ENCODE measurements at regions not wholly inside any gene's neighbourhood (a gene's known extent, or its start where the extent isn't known, plus 50 kb on each side); places are given as distances from the start of the nearest gene placed in this dataset.

GRCh38 chr4:54898656-54899340 lies 226.6 kb downstream of the KDR start:
- WGBS: 59% methylated on average over 2 of the region's 2 CpGs
- H3K4me1 ChIP-seq (ENCODE audit: insufficient read depth): no peaks in the 10 kb centered on the region
- no peak overlapping the region for H3K4me3 ChIP-seq (ENCODE audit: low read depth, low read length)
- H3K27ac ChIP-seq (ENCODE audit: low read depth): no peak overlapping the region
- DNase-seq (ENCODE audit: extremely low spot score): no peak
- H3K36me3 ChIP-seq (ENCODE audit: insufficient read depth): no peaks in the 10 kb centered on the region

GRCh38 chr4:54898056-54898562 lies 227.3 kb downstream of the KDR start:
- Histone ChIP-seq H3K27ac (ENCODE audit: low read depth) (no peak overlapping the region), H3K4me1 (ENCODE audit: insufficient read depth) (no peaks in the 10 kb centered on the region), H3K36me3 (ENCODE audit: insufficient read depth) (no peaks in the 10 kb centered on the region), H3K4me3 (ENCODE audit: low read depth, low read length) (no peak overlapping the region)
- DNase-seq (ENCODE audit: extremely low spot score): no peak
- WGBS: 40% methylated on average over 1 of the region's 1 CpG

GRCh38 chr4:54897590-54897989 lies 227.8 kb downstream of the KDR start:
- H3K4me1 ChIP-seq (ENCODE audit: insufficient read depth): no peaks in the 10 kb centered on the region
- 91% methylated on average over 1 of the region's 1 CpG for WGBS
- H3K36me3 ChIP-seq (ENCODE audit: insufficient read depth): no peaks in the 10 kb centered on the region
- no peak overlapping the region for H3K4me3 ChIP-seq (ENCODE audit: low read depth, low read length)
- no peak for DNase-seq (ENCODE audit: extremely low spot score)
- H3K27ac ChIP-seq (ENCODE audit: low read depth): no peak overlapping the region

GRCh38 chr4:54882616-54883015 lies 224.9 kb downstream of the KIT start:
- no peaks in the 10 kb centered on the region for H3K36me3 ChIP-seq (ENCODE audit: insufficient read depth)
- DNase-seq (ENCODE audit: extremely low spot score): no peak
- 44% methylated on average over 2 of the region's 2 CpGs for WGBS
- H3K4me3 ChIP-seq (ENCODE audit: low read depth, low read length): no peak overlapping the region
- H3K27ac ChIP-seq (ENCODE audit: low read depth): no peak overlapping the region
- H3K4me1 ChIP-seq (ENCODE audit: insufficient read depth): no peaks in the 10 kb centered on the region

- Histone ChIP-seq H3K4me3 (ENCODE audit: low read depth, low read length) (no peak overlapping the region), H3K27ac (ENCODE audit: low read depth) (no peak overlapping the region), H3K4me1 (ENCODE audit: insufficient read depth) (no peaks in the 10 kb centered on the region), H3K36me3 (ENCODE audit: insufficient read depth) (no peaks in the 10 kb centered on the region)
- no peak for DNase-seq (ENCODE audit: extremely low spot score)
Observed at GRCh38 chr4:54879576-54879975, 221.8 kb downstream of the KIT start.

GRCh38 chr4:54877006-54877405 lies 219.2 kb downstream of the KIT start:
- H3K4me3 ChIP-seq (ENCODE audit: low read depth, low read length): no peak overlapping the region
- H3K4me1 ChIP-seq (ENCODE audit: insufficient read depth): no peaks in the 10 kb centered on the region
- H3K27ac ChIP-seq (ENCODE audit: low read depth): no peak overlapping the region
- H3K36me3 ChIP-seq (ENCODE audit: insufficient read depth): no peaks in the 10 kb centered on the region
- WGBS: over 99% methylated on average over 2 of the region's 2 CpGs
- DNase-seq (ENCODE audit: extremely low spot score): no peak

GRCh38 chr4:54872261-54872660 lies 214.5 kb downstream of the KIT start:
- Histone ChIP-seq H3K27ac (ENCODE audit: low read depth) (no peak overlapping the region), H3K36me3 (ENCODE audit: insufficient read depth) (no peaks in the 10 kb centered on the region), H3K4me1 (ENCODE audit: insufficient read depth) (no peaks in the 10 kb centered on the region), H3K4me3 (ENCODE audit: low read depth, low read length) (no peak overlapping the region)
- DNase-seq (ENCODE audit: extremely low spot score): no peak
- WGBS: 78% methylated on average over 3 of the region's 3 CpGs

GRCh38 chr4:54863571-54864255 lies 206.0 kb downstream of the KIT start:
- Histone ChIP-seq H3K4me1 (ENCODE audit: insufficient read depth) (no peaks in the 10 kb centered on the region), H3K36me3 (ENCODE audit: insufficient read depth) (no peaks in the 10 kb centered on the region), H3K4me3 (ENCODE audit: low read depth, low read length) (no peak overlapping the region), H3K27ac (ENCODE audit: low read depth) (no peak overlapping the region)
- no peak for DNase-seq (ENCODE audit: extremely low spot score)
- WGBS: 68% methylated on average over 3 of the region's 3 CpGs

GRCh38 chr4:54861201-54861600 lies 203.4 kb downstream of the KIT start:
- H3K36me3 ChIP-seq (ENCODE audit: insufficient read depth): no peaks in the 10 kb centered on the region
- WGBS: 82% methylated on average over 2 of the region's 2 CpGs
- H3K4me1 ChIP-seq (ENCODE audit: insufficient read depth): no peaks in the 10 kb centered on the region
- no peak overlapping the region for H3K27ac ChIP-seq (ENCODE audit: low read depth)
- no peak overlapping the region for H3K4me3 ChIP-seq (ENCODE audit: low read depth, low read length)
- no peak for DNase-seq (ENCODE audit: extremely low spot score)

- 39% methylated on average over 9 of the region's 9 CpGs for WGBS
- H3K4me3 ChIP-seq (ENCODE audit: low read depth, low read length): no peak overlapping the region
- no peaks in the 10 kb centered on the region for H3K36me3 ChIP-seq (ENCODE audit: insufficient read depth)
- no peak overlapping the region for H3K27ac ChIP-seq (ENCODE audit: low read depth)
- DNase-seq (ENCODE audit: extremely low spot score): no peak
- H3K4me1 ChIP-seq (ENCODE audit: insufficient read depth): no peaks in the 10 kb centered on the region
Observed at GRCh38 chr4:54855191-54855854, 197.6 kb downstream of the KIT start.

GRCh38 chr4:54852602-54853001 lies 194.8 kb downstream of the KIT start:
- WGBS: 97% methylated on average over 2 of the region's 2 CpGs
- no peak overlapping the region for H3K27ac ChIP-seq (ENCODE audit: low read depth)
- no peaks in the 10 kb centered on the region for H3K4me1 ChIP-seq (ENCODE audit: insufficient read depth)
- DNase-seq (ENCODE audit: extremely low spot score): no peak
- H3K36me3 ChIP-seq (ENCODE audit: insufficient read depth): no peaks in the 10 kb centered on the region
- no peak overlapping the region for H3K4me3 ChIP-seq (ENCODE audit: low read depth, low read length)

- no peaks in the 10 kb centered on the region for H3K4me1 ChIP-seq (ENCODE audit: insufficient read depth)
- no peak overlapping the region for H3K27ac ChIP-seq (ENCODE audit: low read depth)
- no peak overlapping the region for H3K4me3 ChIP-seq (ENCODE audit: low read depth, low read length)
- no peaks in the 10 kb centered on the region for H3K36me3 ChIP-seq (ENCODE audit: insufficient read depth)
- DNase-seq (ENCODE audit: extremely low spot score): no peak
- WGBS: 95% methylated on average over 1 of the region's 1 CpG
Observed at GRCh38 chr4:54852054-54852453, 194.3 kb downstream of the KIT start.

- 93% methylated on average over 2 of the region's 2 CpGs for WGBS
- Histone ChIP-seq H3K4me1 (ENCODE audit: insufficient read depth) (no peaks in the 10 kb centered on the region), H3K27ac (ENCODE audit: low read depth) (no peak overlapping the region), H3K36me3 (ENCODE audit: insufficient read depth) (no peaks in the 10 kb centered on the region), H3K4me3 (ENCODE audit: low read depth, low read length) (no peak overlapping the region)
- DNase-seq (ENCODE audit: extremely low spot score): no peak
Observed at GRCh38 chr4:54844911-54845310, 187.2 kb downstream of the KIT start.

- Histone ChIP-seq H3K27ac (ENCODE audit: low read depth) (no peak overlapping the region), H3K4me3 (ENCODE audit: low read depth, low read length) (no peak overlapping the region), H3K4me1 (ENCODE audit: insufficient read depth) (no peaks in the 10 kb centered on the region), H3K36me3 (ENCODE audit: insufficient read depth) (no peaks in the 10 kb centered on the region)
- no peak for DNase-seq (ENCODE audit: extremely low spot score)
- WGBS: 57% methylated on average over 3 of the region's 3 CpGs
Observed at GRCh38 chr4:54843946-54844345, 186.2 kb downstream of the KIT start.
